SU-DHL-6 (cell line): ENCODE measurements at regions not wholly inside any gene's neighbourhood (a gene's known extent, or its start where the extent isn't known, plus 50 kb on each side); places are given as distances from the start of the nearest gene placed in this dataset.

ENCODE experiments used
- CTCF ChIP-seq: fragments of 200-600 bp; sonication (generic); IDR thresholded peaks from one replicate; pipeline ENCODE4 v1.5.1; 2017; ENCODE audit warnings: antibody characterized with exemption, mild to moderate bottlenecking, low read length, moderate library complexity; ENCODE audit not compliant: insufficient read depth, poor library complexity, severe bottlenecking
- EZH2phosphoT487 ChIP-seq: fragments of 200-600 bp; sonication (generic), shearing (Covaris generic); conservative IDR thresholded peaks from 2 replicates; pipeline ENCODE4 v1.6.1; 2018; ENCODE audit warnings: mild to moderate bottlenecking, antibody characterized with exemption, low read length, moderate library complexity, mixed read lengths

- TF ChIP-seq CTCF (no peak), EZH2phosphoT487 (no peak)
Measured at GRCh38 chr20:48364688-48365421, 462.9 kb downstream of the PREX1 start.
